GM18502 (cell line): ENCODE measurements at regions not wholly inside any gene's neighbourhood (a gene's known extent, or its start where the extent isn't known, plus 50 kb on each side); places are given as distances from the start of the nearest gene placed in this dataset.
A peak's percentile ranks its signal among the peaks of the same experiment; 100 is the strongest.

Source experiments
- ATAC-seq: cut with Tn5 transposase; IDR thresholded peaks from one replicate; pipeline ENCODE4 v1.9.1; 2021; ENCODE audit warnings: mild to moderate bottlenecking; ENCODE audit not compliant: unreplicated experiment, poor library complexity

DNA sequence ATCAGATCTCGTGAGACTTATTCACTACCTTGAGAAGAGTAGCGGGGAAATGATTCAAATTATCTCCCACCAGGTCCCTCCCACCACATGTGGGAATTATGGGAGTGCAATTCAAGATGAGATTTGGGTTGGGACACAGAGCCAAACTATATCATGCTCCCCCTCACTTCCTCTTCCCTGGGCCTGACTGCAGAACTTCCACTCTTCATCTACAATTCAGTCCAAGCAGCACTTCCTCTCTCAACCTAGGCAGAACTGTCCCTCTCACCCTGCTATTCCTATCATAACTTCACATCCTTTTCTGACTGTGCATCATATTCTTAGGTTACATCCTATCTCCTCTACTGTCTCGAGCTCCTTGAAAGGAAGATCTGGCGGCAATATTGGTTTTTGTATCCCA is 184.0 kb upstream of the HDDC2 start:
- no peak for ATAC-seq

DNA sequence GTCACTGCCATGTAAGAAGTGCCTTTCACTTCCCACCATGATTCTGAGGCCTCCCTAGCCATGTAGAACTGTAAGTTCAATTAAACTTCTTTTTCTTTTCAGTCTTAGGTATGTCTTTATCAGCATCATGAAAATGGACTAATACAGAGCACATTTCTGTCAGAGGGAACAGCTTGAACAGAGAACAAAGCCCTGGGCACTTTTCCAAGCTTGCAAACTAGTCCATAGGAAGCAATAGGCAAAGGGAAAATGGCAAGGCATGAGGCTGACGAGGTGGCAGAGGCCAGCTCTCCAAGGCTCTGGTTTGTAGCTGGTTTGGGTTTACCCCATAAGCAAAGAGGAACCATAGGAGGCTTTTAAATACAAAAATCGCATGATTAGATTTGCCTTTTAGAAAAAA is 185.1 kb upstream of the HDDC2 start:
- no peak for ATAC-seq

DNA sequence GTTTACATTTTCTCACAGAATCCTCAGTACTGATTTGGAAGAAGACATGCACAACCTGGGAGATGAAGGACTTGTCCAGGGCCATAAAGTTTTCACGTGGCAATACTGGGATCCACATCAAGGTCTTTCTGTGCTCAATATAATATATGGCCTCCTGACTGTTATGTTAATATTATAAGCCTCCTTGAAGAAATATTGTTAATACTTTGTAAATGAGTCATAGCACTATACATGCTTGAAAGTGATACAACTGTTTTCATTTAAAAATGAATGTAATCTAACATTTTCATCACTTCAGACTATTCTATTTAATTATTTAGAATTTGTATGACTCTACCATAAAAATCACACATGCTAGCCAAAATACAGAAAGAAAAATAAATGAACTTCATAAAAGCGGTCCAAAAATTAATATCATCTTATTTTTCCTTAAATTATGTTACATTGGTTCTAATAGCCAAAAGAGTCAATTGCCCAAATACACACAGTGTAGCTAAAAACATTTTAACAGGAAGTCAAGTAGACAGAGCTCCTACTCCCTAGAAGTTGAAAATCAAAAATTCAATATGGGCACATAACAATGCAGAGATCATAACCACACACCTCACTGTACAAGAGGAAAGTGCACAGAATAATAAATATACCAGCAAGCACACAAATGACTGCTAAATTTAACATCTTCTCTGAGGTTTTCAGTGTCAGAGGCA is 188.0 kb upstream of the HDDC2 start:
- no peak for ATAC-seq

DNA sequence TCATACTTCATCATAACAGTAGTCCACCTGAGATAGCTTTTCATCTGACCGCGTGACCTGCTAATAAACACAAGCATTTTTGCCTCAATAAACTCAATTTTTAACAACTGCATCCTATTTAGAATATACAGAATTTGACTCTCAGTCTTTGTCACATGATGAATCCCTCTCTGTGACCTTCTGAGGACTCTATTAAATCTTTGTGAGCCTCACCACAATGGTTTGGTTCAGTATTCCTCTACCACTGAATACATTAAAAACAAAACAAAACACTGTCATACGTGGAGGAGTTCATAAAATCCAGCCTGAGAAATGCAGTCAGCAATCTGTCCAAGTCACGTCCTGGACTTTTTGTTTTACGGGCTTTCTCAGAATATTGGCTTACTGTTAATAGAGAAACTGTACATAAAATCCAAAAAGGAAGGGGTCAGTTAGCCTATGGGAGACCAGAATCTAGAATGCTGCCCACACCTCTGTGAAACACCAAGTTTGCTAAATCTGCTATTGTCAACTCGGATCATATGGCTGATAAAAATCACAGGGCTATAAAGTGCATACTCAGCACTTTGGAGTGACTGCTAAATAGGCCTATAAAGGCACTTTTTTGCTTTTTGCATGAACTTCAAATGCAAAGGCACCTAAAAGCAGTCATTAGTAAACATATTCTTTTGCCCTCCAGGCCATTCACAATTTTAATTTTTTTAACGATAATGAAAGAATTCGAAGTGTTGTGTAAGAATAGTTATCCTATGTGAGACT is 190.3 kb upstream of the HDDC2 start:
- ATAC-seq, result no peak

DNA sequence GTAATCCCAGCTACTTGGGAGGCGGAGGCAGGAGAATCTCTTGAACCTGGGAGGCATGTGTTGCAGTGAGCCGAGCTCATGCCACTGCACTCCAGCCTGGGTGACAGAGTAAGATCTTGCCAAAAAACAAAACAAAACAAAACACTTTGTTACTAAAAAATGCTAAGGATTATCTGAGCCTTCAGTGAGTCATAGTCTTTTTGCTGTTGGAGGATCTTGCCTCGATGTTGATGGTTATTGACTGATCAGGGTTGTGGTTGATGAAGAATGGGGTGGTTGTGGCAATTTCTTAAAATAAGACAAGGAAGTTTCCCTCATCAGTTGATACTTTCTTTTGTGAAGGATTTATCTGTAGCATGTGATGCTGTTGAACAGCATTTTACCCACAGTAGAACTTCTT is 196.8 kb upstream of the HDDC2 start:
- no peak for ATAC-seq

DNA sequence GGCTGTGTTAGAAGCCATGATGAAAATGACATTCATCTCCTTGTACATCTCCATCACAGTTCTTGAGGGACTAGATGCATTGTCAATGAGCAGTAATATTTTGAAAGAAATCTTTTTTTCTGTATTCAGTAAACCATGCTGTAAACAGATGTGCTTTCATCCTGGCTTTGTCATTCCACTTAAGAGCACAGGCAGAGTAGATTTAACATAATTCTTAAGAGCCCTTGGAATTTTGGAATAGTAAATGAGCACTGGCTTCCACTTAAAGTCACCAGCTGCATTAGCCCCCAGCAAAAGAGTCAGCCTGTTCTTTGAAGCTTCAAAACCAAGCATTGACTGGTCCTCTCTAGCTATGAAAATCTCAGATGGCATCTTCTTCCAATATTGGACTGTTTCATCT is 197.8 kb upstream of the HDDC2 start:
- ATAC-seq, result no peak

DNA sequence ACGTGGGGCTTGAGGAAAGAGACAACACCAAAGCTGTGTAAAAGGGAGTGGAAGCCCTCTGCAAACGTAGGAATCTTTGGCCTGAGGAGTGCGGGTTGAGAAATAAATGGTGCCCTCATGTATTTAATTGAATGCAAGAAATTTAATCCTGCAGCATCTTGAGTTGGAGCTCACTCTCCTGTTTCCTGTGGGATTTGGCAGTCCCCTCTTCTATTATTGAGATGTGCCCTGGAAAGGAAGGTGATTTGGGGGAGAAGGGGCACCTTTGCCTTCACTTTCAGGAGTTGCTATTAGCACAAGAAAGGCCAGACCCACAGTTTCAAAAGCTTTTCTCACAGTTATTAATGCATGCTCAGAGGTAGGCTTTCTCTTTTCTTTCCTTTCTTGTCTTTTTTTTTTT is 201.4 kb upstream of the HDDC2 start:
- no peak for ATAC-seq

DNA sequence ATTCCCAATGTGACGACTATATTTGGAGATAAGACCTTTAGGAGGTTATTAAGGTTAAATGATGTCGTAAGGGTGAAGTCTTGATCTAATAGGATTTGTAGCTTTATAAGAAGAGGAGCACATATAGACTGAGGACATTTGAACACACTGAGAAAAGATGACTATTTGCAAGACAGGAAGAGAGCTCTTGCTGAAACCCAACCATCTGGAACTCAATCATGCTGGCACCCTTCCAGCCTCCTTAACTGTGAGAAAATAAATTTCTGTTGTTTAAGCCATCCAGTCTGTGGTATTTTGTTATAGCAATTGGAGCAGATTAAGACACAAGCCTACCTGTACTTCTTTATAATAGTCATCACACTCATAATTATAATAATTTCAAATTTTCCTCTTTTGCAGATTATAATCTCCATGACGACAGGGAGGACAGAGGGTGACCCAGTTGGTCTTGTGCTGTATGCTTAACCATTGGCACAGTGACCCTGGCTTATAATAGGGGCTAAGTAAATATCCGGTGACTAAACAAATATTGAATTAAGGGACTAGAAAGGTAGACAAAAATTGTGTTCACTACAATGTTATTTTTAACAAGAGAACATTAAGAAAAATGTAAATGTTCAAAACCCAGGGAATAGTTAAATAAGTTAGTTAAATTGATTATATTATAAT is 206.4 kb upstream of the HDDC2 start:
- no peak for ATAC-seq

DNA sequence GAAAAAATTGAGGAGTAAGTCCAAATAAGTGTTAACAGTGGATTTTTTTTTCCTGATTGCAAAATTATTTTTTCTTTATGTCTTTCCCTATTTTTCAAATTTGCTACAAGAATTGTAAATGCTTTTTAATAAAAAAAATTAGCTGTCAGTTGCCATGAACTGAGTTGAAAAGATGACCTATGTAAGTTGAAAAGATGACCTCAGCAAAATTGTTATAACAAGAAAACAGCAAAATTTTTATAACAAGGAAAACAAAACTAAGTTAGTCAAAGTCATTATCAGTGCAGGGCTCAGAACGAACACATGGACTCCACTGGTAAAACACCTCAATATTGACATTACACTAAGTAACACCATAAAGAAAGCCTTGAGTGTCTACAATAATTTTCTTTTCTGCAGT is 207.0 kb upstream of the HDDC2 start:
- no peak for ATAC-seq

DNA sequence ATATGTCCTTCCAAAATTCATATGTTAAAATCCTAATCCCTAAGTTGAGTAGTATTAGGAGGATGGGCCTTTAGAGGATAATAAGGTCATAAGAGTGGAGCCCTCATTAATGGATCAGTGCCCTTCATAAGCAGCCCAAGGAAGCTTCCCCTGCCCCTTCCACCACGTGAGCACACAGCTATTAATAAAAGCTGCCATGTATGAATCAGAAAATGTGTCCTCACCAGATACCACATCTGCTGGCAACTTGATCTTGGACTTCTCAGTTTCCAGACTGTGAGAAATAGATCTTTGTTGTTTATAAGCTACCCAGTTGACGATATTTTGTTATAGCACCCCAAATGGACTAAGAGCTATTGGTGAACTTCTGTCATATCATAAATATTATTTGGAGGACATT is 207.7 kb upstream of the HDDC2 start:
- ATAC-seq, result no peak

DNA sequence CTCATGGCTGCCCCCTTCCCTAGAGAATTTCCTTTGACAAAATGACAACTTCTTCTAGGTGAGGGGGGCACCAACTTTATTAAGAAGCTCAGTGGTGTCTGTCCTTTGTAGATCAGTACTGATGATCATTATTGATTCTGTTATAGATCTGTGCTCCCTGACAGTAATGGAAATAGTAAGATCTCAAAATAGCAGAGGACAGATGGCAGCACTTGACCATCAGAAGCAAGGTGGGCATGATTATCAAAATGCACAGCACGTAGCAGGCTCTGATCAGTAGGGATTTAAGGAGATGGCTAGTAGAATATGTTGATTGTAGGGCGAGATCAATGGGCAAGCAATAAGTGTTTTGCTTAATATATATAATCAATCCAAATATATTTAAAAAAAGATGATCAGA is 208.6 kb upstream of the HDDC2 start:
- ATAC-seq, result no peak

DNA sequence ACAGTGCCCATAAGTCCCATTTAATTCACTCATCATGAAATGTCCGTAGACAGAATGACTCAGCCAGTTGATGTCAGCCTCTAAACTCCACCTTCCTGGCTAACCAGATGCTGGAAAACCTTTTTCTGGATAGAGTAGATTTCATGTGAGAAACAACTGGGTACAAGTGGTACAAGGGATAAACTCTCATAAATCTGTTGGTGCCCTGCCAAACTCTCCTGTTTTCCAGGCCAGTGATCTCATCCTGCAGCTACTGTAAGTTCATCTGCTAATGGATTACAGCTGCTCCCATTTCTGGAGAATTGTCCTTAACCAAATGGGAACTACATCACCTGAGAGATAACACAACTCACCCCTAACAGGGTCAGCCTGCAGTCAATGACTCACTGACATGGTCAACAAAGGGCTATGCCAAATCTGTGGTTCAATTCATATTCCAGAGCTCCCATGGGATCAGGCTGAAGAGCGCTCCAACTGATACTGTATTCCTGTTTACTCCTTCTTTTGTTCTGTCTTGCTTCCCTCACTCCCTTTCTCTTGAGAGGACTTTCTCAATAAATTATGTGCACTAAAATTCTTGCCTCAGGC is 210.1 kb upstream of the HDDC2 start:
- ATAC-seq, result no peak

DNA sequence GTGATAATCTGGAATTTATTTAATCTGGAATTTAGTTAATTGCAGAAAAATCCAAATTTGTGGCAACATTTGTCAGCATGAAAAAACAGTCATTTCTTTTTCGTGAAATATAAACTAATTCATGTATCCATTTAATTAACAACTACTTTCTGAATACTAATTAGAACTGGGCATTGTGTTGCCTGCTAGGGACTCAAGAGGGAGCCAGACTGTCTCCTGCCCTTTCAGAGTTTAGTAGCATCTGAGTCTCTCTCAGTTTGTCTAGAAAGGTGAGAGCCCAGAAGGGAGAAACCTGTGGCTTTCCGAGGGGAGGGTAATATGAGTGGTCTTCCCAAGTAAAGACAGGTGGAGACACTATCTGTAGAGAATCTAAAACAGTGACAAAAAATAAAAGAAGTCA is 210.9 kb upstream of the HDDC2 start:
- ATAC-seq, result peak; percentile 81

DNA sequence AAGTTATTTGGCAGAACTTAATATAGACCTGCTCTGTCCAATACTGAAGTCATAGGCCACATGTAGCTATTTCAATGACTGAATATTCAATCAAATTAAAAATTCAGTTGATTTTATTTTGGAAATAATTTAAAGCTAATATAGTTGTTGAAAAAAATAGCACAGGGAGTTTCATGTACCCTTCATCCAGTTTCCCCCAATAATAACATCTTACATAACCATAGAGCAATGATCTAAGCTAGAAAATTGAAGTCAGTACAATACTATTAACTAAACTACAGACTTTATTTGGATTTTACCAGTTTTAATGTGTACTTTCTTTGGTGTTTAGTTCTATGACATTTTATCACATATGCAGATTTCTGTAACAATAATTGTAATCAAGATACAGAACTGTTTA is 212.2 kb upstream of the HDDC2 start:
- ATAC-seq, result no peak

DNA sequence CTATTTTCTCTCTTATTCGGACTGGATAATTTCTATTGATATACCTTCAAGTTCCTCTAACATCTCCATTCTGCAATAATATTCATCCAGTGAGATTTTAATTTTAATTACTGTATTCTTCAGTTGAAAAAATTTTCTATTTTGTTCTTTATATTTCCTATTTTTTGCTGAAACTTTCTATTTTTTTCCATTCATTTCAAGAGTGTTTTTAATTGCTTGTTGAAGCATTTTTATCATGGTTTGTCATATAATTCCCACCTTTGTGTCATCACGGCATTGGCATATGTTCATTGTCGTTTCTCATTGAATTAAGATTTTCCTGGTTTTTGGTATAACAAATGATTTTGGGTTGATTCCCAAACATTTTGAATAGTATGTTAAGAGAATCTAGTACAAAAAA is 214.9 kb upstream of the HDDC2 start:
- ATAC-seq, result no peak

DNA sequence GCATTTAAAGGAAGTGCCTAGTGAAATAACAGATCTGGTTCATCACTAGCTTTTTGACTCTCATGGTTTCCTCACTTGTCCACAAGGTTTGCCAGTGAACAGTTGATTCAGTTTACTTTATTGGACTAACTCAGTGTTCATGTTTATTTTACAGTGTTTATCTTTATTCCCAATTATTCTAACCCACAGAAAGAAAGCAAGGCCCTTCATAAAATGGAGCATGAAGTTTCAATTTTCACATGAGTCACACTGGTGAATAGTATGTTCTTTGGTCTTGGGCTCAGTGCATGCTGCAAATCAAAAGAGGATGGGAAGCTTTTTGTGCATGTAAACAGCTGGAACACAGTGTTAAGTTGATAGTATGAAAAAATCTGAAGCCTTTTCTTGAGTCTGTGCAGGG is 217.6 kb upstream of the HDDC2 start:
- ATAC-seq, result no peak

DNA sequence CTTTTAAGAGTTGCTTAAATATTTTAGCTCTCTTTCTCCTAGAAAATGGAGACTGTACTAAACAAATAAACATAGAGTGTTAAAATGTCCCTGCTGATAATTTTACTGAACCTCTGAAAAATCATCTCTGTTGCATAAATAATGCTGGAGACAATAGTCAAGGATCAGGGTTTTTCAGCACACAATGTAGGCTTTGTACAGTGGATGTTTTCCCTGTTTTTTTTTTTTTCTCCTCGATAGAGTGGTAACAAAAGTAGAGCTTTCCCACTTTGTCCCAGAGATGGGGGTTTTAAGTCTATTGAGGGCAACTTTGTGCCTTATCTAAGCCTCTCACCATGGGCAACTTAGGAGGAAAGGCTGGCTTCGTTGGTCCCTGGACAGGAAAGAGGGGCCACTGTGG is 222.6 kb upstream of the HDDC2 start:
- no peak for ATAC-seq

DNA sequence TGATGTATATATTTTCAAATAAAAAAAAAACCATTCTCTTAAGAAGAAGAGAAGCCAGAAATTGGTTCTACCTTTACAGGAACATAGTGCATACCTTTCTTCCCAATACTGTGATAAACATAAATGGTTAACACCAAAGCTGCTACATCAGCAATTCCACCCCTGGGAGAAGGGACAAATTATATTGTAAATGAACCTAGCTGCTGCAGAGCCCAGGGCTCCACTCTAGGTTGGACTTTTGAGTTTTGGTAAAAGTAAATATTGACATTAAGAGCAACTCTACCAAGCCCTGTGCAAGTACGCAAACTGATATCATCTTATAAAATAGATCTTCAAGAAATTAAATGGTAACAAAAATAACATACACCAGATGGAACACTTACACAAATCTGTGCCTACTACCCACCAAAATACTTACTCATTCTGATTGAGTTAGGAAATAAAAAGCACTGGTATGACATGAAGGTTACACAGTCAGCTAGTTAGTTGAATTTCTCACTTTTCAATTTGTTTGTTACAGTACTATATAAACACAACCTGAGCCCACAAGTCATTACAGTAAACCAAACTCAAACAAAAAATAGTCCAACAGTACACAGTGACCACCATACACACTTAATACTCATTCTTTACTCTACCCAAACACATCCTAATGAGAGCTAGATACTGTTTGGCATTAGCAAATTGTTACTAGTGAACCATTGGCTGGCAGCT is 223.3 kb upstream of the HEY2 start:
- ATAC-seq, result no peak

DNA sequence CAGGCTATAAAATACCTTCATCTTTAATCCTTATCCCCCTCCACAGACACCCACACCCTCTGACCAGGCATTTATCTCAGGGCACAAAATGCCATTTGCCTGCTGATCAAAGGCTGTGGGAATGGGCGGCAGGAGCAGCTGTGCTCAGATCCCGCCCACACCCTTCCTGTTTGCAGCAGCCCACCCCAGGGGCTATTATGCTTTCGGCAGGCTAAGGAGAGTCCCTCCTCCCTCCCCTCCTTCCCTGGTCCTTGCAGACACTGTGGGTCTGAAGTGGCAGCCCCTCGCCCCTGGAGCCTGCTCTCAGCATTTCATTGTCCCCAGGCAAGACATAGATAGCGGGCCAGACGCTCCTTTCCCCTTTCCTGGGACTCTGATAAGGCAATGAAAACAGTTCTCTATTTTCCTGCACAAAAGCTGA is 220.8 kb upstream of the HEY2 start:
- no peak for ATAC-seq

DNA sequence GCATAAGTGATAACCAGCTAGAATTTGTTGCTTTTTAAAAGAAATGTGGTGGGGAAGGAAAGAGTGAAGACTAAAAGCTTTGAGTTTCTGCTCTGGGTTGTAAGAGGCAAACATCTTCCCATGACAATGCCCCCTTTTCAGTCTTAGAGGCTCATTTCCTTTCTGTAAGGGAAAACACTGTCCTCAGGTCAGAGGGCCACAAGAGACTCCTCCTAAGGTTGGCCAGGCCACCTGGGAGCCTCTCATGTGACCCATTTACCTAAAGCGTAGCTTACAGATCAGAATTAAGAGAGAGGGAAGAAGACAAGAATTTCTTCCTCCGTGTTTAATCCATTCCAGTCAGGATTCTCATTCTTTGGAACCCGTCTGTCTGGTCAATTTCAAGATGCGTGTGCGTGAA is 220.4 kb upstream of the HEY2 start:
- ATAC-seq, result no peak
